IMR-90 (cell line): ENCODE measurements at regions not wholly inside any gene's neighbourhood (a gene's known extent, or its start where the extent isn't known, plus 50 kb on each side); places are given as distances from the start of the nearest gene placed in this dataset.

ENCODE experiments used
- ATAC-seq: fragments of 200-7000 bp; cut with Tn5 transposase; 2 replicates; pipeline ENCODE4 v1.9.1; 2020; ENCODE audit warnings: low read depth, mild to moderate bottlenecking, moderate library complexity
- BruUV-seq: library from RNA; stranded (reverse); fragments of 400-500 nt; replicated peaks from 2 replicates; lab custom pipeline; 2021; lab: Mats Ljungman, UMichigan
- CTCF ChIA-PET: fragments of 300-600 bp; formaldehyde crosslinking; extraction: SDS; loops from one replicate; lab custom pipeline; 2021; ENCODE audit warnings: antibody characterized with exemption; lab: Yijun Ruan, JAX
- POLR2A ChIA-PET: fragments of 300-600 bp; sonication (Branson Sonifier 250); formaldehyde crosslinking; loops from one replicate; lab custom pipeline; 2022; ENCODE audit warnings: antibody characterized with exemption; ENCODE audit not compliant: unreplicated experiment; lab: Charles Lee
- DNase-seq: peaks from one replicate; pipeline ENCODE4 v3.0.0; 2013
- H2AFZ ChIP-seq: replicated peaks from 2 replicates; pipeline ENCODE3; 2013; ENCODE audit warnings: low read length, mild to moderate bottlenecking; ENCODE audit not compliant: poor library complexity
- H2AK5ac ChIP-seq: 2 replicates; pipeline ENCODE4 v1.6.1; 2013; ENCODE audit warnings: low read depth, low read length, inconsistent platforms
- H2AK9ac ChIP-seq: replicated peaks from 2 replicates; pipeline ENCODE3; 2013; ENCODE audit warnings: mild to moderate bottlenecking, low read depth, low read length, moderate library complexity; ENCODE audit not compliant: poor library complexity
- H2BK120ac ChIP-seq: 2 replicates; pipeline ENCODE4 v1.6.1; 2013; ENCODE audit warnings: low read depth, low read length, inconsistent platforms
- H2BK15ac ChIP-seq: 3 replicates; pipeline ENCODE4 v1.6.1; 2013; ENCODE audit warnings: low read depth, low read length, inconsistent platforms
- H2BK20ac ChIP-seq: 2 replicates; pipeline ENCODE4 v1.6.1; 2013; ENCODE audit warnings: low read depth, mild to moderate bottlenecking, inconsistent platforms, low read length, moderate library complexity
- H2BK5ac ChIP-seq: 2 replicates; pipeline ENCODE4 v1.6.1; 2013; ENCODE audit warnings: mild to moderate bottlenecking, low read depth, low read length, inconsistent platforms; ENCODE audit not compliant: poor library complexity, severe bottlenecking
- H3K14ac ChIP-seq: replicated peaks from 2 replicates; pipeline ENCODE4 v1.6.1; 2013; ENCODE audit warnings: low read depth, low read length, inconsistent platforms
- H3K18ac ChIP-seq: 2 replicates; pipeline ENCODE4 v1.6.1; 2013; ENCODE audit warnings: low read depth, low read length, control low read depth
- H3K23ac ChIP-seq: 2 replicates; pipeline ENCODE4 v1.6.1; 2013; ENCODE audit warnings: low read depth, low read length, inconsistent platforms
- H3K27ac ChIP-seq: 2 replicates; pipeline ENCODE4 v1.5.1; 2013; ENCODE audit warnings: mild to moderate bottlenecking, control low read depth, low read length; ENCODE audit not compliant: insufficient read depth
- H3K27me3 ChIP-seq: 2 replicates; pipeline ENCODE4 v1.6.1; 2013; ENCODE audit warnings: low read length; ENCODE audit not compliant: control insufficient read depth, insufficient read depth
- H3K36me3 ChIP-seq: 2 replicates; pipeline ENCODE4 v1.6.1; 2013; ENCODE audit warnings: low read length, mixed read lengths; ENCODE audit not compliant: control insufficient read depth, insufficient read depth
- H3K4ac ChIP-seq: 2 replicates; pipeline ENCODE4 v1.6.1; 2013; ENCODE audit warnings: low read depth, low read length, inconsistent platforms
- H3K4me1 ChIP-seq: 2 replicates; pipeline ENCODE4 v1.6.1; 2013; ENCODE audit warnings: low read length, mixed read lengths; ENCODE audit not compliant: control insufficient read depth, insufficient read depth
- H3K4me2 ChIP-seq: 2 replicates; pipeline ENCODE4 v1.6.1; 2013; ENCODE audit warnings: low read depth, mild to moderate bottlenecking, control low read depth, low read length, moderate library complexity
- H3K4me3 ChIP-seq: 2 replicates; pipeline ENCODE4 v1.5.1; 2013; ENCODE audit warnings: low read depth, mild to moderate bottlenecking, control low read depth, low read length, moderate library complexity; ENCODE audit not compliant: insufficient read depth
- H3K56ac ChIP-seq: 2 replicates; pipeline ENCODE4 v1.6.1; 2013; ENCODE audit warnings: low read length, inconsistent platforms; ENCODE audit not compliant: insufficient read depth; ENCODE audit errors: extremely low read depth
- H3K79me1 ChIP-seq, 2 experiments: 2 replicates each; pipeline ENCODE4 v1.6.1; 2013; ENCODE audit warnings: low read length in 2 of 2, inconsistent platforms in 1 of 2, low read depth in 1 of 2
- H3K9ac ChIP-seq: 2 replicates; pipeline ENCODE4 v1.6.1; 2013; ENCODE audit warnings: low read depth, low read length, control low read depth
- H3K9me1 ChIP-seq: 2 replicates; pipeline ENCODE4 v1.6.1; 2013; ENCODE audit warnings: low read length, inconsistent platforms; ENCODE audit not compliant: insufficient read depth
- H3K9me3 ChIP-seq: 2 replicates; pipeline ENCODE4 v1.6.1; 2013; ENCODE audit warnings: low read length; ENCODE audit not compliant: control insufficient read depth, insufficient read depth
- H4K20me1 ChIP-seq: 2 replicates; pipeline ENCODE4 v1.6.1; 2013; ENCODE audit warnings: low read length, inconsistent platforms; ENCODE audit not compliant: insufficient read depth
- H4K5ac ChIP-seq: 2 replicates; pipeline ENCODE4 v1.6.1; 2013; ENCODE audit warnings: mild to moderate bottlenecking, low read depth, low read length, control low read depth
- H4K8ac ChIP-seq, 2 experiments: 2 replicates each; pipeline ENCODE4 v1.6.1; 2013; ENCODE audit warnings: low read depth in 2 of 2, low read length in 2 of 2, control low read depth in 1 of 2, inconsistent platforms in 1 of 2
- H4K91ac ChIP-seq: 2 replicates; pipeline ENCODE4 v1.6.1; 2013; ENCODE audit warnings: low read depth, low read length, inconsistent platforms; ENCODE audit not compliant: insufficient read depth
- BHLHE40 ChIP-seq: fragments of 150-350 bp; IDR thresholded peaks from 2 replicates; pipeline ENCODE4 v1.6.1; 2016; ENCODE audit warnings: mild to moderate bottlenecking, low read depth, low read length
- CHD1 ChIP-seq: IDR thresholded peaks from 2 replicates; pipeline ENCODE4 v1.6.1; 2012; ENCODE audit warnings: low read depth, low read length, improper control_type of control experiment
- ELK1 ChIP-seq: fragments of 150-350 bp; IDR thresholded peaks from 2 replicates; pipeline ENCODE4 v1.6.1; 2016; ENCODE audit warnings: low read depth, mild to moderate bottlenecking, low read length, moderate library complexity, borderline replicate concordance
- FOS ChIP-seq: fragments of 150-350 bp; IDR thresholded peaks from 2 replicates; pipeline ENCODE4 v1.6.1; 2016; ENCODE audit warnings: low read depth, low read length
- MXI1 ChIP-seq: IDR thresholded peaks from 2 replicates; pipeline ENCODE4 v1.6.1; 2012; ENCODE audit warnings: low read depth, mild to moderate bottlenecking, low read length, moderate library complexity, borderline replicate concordance
- NFE2L2 ChIP-seq: fragments of 150-350 bp; IDR thresholded peaks from 2 replicates; pipeline ENCODE4 v1.6.1; 2016; ENCODE audit warnings: low read depth, mild to moderate bottlenecking, low read length
- RFX5 ChIP-seq: IDR thresholded peaks from 2 replicates; pipeline ENCODE4 v1.8.0; 2012; ENCODE audit warnings: low read depth, mild to moderate bottlenecking, low read length, moderate library complexity
- SMC3 ChIP-seq: fragments of 150-350 bp; IDR thresholded peaks from 2 replicates; pipeline ENCODE4 v1.6.1; 2016; ENCODE audit warnings: low read depth, mild to moderate bottlenecking, antibody characterized with exemption, low read length, moderate library complexity
- WGBS, 2 experiments: methylation state at CpG; one replicate each; pipeline versions ENCODE4 v1.1.5 to v1.1.7; 2013; ENCODE audit warnings: missing lambda C conversion rate in 2 of 2; ENCODE audit not compliant: insufficient read length in 1 of 2; ENCODE audit errors: extremely low coverage in 2 of 2; 5-methylcytosine and 5-hydroxymethylcytosine counted together
- dilution Hi-C: fragments of 300-500 bp; cut with HindIII; formaldehyde crosslinking; loops from one replicate; pipeline ENCODE4 v1.14.3; 2018; ENCODE audit warnings: low sequenced_read_pairs; ENCODE audit not compliant: unreplicated experiment
- in situ Hi-C: fragments of 300-500 bp; cut with MboI; formaldehyde crosslinking; loops from 3 replicates; pipeline ENCODE4 v1.14.3; 2019; ENCODE audit warnings: low sequenced_read_pairs, inconsistent platforms, mixed read lengths
- intact Hi-C: fragments of 100-400 bp; cut with micrococcal nuclease; formaldehyde crosslinking; loops from 2 replicates; pipeline ENCODE4 v1.10.0; 2022

DNA sequence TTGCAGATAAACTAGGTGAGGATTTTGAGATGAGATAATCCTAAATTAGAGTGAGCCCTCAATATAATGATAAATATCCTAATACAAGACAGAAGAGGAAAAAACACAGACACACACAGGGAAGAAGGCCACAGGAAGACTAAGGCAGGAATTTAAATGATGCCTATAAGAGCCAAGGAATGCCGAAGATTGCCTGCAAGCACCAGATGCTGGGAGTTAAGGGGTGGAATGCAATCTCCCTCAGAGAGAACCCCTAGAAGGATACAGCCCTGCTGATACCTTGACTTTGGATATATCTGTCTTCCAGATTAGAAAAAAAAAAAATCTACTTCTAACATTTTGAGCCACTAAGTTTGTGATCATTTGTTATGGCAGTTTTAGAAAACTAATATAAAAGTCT lies 299.7 kb upstream of the PRMT6 start:
- ATAC-seq (no peak), DNase-seq (no peak)
- no peak overlapping the region for H4K91ac ChIP-seq
- H3K14ac ChIP-seq = no peak overlapping the region
- H3K9me3 ChIP-seq = no peaks in the 10 kb centered on the region
- H2BK15ac ChIP-seq = no peak overlapping the region
- TF ChIP-seq FOS (no peak), NFE2L2 (no peak), MXI1 (no peak), SMC3 (no peak), BHLHE40 (no peak), RFX5 (no peak), CHD1 (no peak), ELK1 (no peak)
- no peak overlapping the region for H4K8ac ChIP-seq
- no peaks in the 10 kb centered on the region for H3K36me3 ChIP-seq
- no peak overlapping the region for H2AFZ ChIP-seq
- H4K5ac ChIP-seq = no peak overlapping the region
- CTCF ChIA-PET = no interaction called here
- H3K4ac ChIP-seq = no peak overlapping the region
- H3K9ac ChIP-seq = no peak overlapping the region
- no TSS peak for BruUV-seq
- no CpG with 5 or more reads among the region's 1 CpG for WGBS, 2 experiments
- H3K79me1 ChIP-seq = no peaks in the 10 kb centered on the region
- no peak overlapping the region for H2BK20ac ChIP-seq
- no peak overlapping the region for H3K56ac ChIP-seq
- no peaks in the 10 kb centered on the region for H4K20me1 ChIP-seq
- H3K4me1 ChIP-seq = no peaks in the 10 kb centered on the region
- no peak overlapping the region for H2AK5ac ChIP-seq
- H2AK9ac ChIP-seq = no peak overlapping the region
- H3K9me1 ChIP-seq = no peaks in the 10 kb centered on the region
- H3K18ac ChIP-seq = no peak overlapping the region
- H3K27ac ChIP-seq = no peak overlapping the region
- intact Hi-C loops (loop anchor here (1.0 kb wide), 1 partner anchor 32 kb away; no protein-coding TSS in a partner anchor), dilution Hi-C loops (no loop called here), in situ Hi-C loops (no loop called here)
- POLR2A ChIA-PET = no interaction called here
- H2BK5ac ChIP-seq = no peak overlapping the region
- H3K4me3 ChIP-seq = no peak overlapping the region
- no peak overlapping the region for H3K4me2 ChIP-seq
- no peak overlapping the region for H2BK120ac ChIP-seq
- no peaks in the 10 kb centered on the region for H3K27me3 ChIP-seq
- H3K23ac ChIP-seq = no peak overlapping the region
